ENCODE measurements at regions not wholly inside any gene's neighbourhood (a gene's known extent, or its start where the extent isn't known, plus 50 kb on each side); places are given as distances from the start of the nearest gene placed in this dataset.

- DNase-seq = no peak
These were observed 243.8 kb downstream of the RPS24 start for GRCh38 chr10:78277314-78278057.

DNA sequence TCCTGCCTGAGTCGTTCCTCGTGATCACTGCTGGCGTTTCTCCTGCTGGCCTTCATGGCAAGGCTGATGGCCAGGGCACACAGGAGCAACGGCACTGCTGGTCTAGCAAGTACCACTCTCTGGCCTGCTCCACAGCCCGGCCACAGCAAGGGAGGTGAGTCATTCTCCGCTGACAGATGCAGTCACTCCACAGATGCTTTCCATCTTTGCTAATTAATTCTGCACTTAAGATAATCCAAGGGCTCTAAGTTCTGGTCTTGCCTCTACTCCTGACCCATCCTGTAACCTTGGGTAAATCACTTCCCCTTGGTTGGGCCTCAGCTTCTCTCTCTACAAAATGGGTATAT is 244.4 kb downstream of the RPS24 start:
- no peak for DNase-seq

DNA sequence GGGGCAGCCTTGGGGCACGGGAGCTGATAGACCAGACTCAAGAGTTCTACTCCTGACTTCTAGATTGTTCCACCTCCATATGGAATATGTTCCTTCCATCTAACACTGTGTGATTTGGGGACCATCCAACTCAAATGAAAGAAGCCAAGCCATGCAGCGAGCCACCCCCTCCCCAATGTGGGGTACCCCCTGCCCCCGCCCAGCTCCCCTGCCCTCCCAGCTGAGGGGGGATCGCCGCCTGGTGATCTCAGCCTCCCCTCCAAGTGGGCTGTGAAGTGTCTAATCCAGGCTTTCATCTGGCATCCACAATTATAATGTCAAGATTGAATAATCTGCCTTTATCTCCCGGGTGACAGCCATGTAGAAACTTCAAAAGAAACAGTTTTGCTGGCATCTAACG is 246.1 kb downstream of the RPS24 start:
- DNase-seq = no peak

GRCh38 chr10:78280604-78281003 is 246.9 kb downstream of the RPS24 start:
- no peak for DNase-seq

GRCh38 chr10:78281627-78282026 is 248.0 kb downstream of the RPS24 start:
- DNase-seq = no peak

GRCh38 chr10:78283069-78283682 is 249.5 kb downstream of the RPS24 start:
- DNase-seq = no peak

GRCh38 chr10:78284381-78284780 is 250.7 kb downstream of the RPS24 start:
- no peak for DNase-seq

DNA sequence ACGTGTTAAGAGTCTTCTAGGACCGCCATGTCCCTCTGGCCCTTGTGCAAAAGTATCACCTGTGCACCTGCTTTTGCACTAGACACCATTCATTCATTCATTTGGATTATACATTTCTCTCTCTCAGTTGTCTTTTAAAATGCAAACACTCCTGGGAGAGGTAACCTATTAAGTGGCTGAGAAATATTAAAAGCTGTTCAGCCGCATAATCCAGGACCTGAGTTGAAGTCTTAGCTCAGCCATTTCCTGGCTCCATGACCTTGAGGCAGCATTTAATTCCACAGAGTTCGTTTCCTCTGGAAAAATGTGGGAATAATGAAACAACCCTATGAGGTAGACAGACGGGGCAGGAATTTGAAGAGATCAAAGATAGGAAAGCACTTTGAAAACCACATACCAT is 251.6 kb downstream of the RPS24 start:
- no peak for DNase-seq

DNA sequence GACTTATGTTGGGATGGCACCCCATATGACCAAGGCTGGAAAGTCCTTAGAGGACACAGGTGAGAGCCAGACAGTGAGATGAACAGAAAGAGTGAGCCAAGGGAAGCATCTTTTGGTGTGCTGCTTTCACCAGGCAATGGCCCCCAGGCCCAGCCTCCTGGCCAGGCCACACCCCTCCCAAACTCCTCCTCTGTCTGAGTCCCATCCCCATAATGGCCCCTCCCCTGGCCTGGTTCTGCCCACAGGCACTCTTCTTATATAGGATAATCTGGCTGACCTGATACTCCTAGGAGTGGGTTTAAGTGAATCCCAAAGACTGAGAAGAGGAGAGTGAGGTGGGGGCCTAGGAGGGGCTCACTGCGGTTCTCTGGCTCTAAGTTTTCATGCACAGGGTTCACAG is 252.5 kb downstream of the RPS24 start:
- DNase-seq = no peak

DNA sequence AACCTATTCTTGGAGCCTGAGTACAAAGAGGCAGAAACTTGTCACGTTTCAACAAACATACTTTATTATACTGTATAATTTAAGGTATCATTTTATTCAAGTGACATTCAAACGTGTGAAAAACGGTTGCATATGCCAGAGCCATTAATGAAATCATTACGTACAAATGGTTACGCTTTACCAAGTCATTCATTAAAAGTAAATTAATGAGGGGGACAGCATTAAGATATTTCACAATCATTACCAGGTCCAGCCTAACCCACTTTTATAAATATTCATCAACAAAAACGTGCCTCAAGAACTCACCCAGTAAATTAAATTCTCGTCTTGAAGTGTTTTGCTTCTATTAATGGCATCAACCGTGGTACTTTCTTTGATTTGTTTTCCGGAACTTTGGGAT is 253.0 kb downstream of the RPS24 start:
- DNase-seq = no peak

- no peak for DNase-seq
These were observed 254.0 kb downstream of the RPS24 start for GRCh38 chr10:78287618-78288017.

- DNase-seq = no peak
These were observed 255.0 kb downstream of the RPS24 start for GRCh38 chr10:78288663-78289062.

GRCh38 chr10:78290131-78290750 is 256.6 kb downstream of the RPS24 start:
- no peak for DNase-seq

GRCh38 chr10:78291722-78292121 is 258.1 kb downstream of the RPS24 start:
- DNase-seq = no peak

DNA sequence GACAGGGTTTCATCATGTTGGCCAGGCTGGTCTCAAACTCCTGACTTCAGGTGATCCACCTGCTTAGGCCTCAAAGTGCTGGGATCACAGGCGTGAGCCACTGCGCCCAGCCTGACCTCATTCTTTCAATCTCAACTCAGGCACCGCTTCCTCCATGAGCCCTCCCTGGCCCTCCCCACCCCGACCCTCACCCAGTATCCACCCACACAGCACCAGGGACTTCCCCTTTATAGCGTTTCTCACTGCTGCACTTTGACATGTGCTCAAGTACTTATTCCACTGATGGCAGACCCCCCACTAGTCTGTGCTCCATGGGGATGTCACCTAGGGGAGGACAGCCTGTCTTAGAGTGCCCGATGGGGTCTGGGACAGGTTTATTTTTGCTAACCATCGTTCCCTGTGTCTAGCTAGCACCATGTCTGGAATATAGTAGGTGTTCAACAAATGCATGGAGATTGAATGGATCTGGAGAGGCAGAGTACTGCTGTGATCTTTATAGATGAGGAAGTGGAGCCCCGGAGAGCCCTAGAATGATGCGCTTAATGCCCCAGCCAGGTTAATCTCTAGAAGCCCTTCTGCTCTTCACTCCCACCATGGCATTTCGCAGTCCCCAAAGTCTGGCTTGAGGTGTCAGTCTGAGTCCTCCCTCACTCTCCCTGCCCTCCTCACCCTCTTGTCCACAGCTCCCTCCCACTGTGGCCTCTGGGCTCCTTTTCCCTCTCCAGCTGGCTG is 258.8 kb downstream of the RPS24 start:
- peak in 1 of 2 donors; percentile 25 for DNase-seq

DNA sequence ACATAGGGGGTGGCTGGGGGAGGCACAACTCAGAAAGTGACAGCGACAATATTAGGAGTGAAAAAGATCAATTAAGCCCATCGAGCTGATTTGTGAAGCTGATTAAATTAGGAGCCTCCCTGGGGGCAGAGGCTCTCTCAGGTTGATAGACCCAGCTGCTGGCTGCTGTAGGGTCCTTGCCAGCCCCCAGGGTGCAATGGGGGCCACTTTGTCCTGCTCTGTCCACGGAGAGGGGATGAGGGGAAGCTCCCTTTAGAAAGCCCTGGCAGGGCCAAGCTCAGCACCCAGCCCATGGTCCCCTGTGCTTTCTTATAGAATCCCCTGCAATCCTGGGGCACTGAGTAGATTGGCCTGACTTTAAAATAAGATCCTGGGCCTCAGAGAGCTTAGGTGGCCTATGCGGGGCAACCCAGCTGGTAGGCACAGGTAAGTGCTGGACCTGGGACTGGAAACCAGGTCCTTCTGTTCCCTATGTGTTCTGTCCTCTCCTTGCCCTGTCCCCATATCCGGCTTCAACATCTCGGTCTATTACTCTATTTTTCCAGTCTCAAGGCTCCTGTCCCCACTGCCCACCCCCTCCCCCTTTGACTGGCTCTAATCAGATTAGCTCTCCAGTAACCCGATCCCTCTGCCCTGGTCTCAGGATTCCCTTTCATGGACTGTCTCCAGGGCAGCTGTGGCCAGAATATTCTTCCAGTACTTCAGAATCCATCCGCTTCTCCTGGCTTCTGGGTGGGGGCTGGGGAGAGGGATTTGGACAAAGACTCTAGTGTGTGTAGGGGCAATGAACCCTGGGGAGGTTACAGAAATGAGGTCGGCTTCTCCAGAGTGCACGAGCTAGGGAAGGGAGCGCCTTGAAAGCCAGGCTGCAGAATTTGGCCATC is 259.6 kb downstream of the RPS24 start:
- DNase-seq = no peak

- DNase-seq = no peak
These were observed 261.6 kb downstream of the RPS24 start for GRCh38 chr10:78295242-78295641.

- DNase-seq = peak in 1 of 2 donors; percentile 8
These were observed 263.1 kb downstream of the RPS24 start for GRCh38 chr10:78296785-78297184.

DNA sequence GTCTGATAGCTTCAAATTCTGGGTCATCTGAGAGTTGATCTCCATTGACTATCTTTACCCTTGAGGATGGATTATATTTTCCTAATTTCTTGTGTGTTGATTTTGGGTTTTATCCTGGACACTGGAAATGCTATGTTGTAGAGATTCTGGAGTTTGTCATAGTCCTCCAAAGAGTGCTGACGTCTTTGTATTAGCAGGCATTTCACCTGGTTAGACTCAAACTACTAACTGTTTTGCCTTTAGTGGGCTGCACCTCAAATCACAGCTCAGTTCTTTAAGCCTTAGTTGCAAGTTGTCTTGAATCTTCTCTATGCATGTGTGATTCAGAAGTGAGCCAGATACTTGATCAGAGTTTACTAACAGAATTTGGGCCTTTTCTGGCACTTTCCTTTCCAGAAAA is 264.3 kb downstream of the RPS24 start:
- DNase-seq = no peak

DNA sequence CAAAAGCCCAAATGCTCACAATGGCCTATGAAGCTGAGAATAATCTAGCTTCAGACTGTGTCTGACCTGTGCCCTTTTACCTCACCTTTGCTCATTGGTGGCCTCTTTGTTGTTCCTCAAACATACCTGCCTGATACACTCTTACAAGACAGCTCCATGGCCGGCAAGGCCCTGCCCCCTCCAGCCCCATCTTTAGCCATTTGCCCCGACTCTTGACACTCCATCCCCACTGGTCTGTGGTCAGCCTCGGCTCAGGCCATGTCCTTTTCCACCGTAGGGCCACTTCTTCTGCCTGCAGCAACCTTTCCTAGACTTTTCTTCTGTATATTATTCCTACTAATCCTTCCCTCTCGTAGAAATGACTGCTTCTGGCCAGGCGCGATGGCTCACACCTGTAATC is 265.2 kb downstream of the RPS24 start:
- DNase-seq = no peak

DNA sequence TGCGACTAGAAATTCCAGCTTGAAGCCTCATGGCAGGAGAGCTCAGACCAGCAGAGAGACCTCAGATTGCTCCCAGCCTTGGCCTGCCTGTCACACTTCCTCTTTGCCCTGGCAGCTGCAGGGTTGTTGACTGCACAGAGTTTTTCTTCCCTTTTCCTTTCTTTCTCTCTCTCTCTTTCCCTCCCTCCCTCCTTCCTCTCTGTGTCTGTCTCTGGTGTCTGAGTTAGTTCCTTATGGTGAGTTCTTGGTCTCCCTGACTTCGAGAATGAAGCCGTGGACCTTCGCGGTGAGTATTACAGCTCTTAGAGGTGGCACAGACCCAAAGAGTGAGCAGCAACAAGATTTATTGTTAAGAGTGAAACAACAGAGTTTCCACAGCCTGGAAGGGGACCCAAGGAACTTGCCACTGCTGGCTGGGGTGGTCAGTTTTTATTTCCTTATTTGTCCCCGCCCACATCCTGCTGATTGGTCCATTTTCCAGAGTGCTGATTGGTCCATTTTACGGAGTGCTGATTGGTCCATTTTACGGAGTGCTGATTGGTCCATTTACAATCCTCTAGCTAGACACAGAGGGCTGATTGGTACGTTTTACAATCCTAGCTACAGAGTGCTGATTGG is 266.3 kb downstream of the RPS24 start:
- peak; percentile 34 to 72 for DNase-seq

- no peak for DNase-seq
These were observed 266.9 kb downstream of the RPS24 start for GRCh38 chr10:78300526-78300925.
